ENCODE measurements at regions not wholly inside any gene's neighbourhood (a gene's known extent, or its start where the extent isn't known, plus 50 kb on each side); places are given as distances from the start of the nearest gene placed in this dataset.

DNA sequence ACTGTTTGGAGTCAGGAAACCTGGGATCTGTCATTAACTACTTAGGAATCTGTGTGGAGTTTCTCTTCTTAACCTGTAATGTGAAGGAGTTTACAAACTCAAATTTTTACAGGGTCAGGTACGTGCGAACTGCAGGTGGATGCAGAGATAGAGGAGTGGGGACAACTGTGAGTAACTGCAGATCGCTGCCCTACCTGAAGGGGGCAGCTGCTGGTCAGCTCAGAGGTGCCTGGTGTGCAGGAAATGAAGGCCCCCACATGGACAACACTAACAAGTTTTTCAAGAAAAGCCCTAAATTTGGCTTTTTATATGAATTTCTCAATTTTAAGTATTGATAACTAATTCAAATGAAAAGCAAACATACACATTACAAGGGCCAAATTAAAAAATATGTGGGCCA is 380.0 kb downstream of the REEP3 start:
- no peak for TF ChIP-seq ARNTL (CRISPR knock-in tag; IDR thresholded peaks at IDR 0.05; ENCODE audit: borderline replicate concordance, low read depth)
- TF ChIP-seq OSR1 (CRISPR knock-in tag; IDR thresholded peaks at IDR 0.05) = no peak
- TF ChIP-seq, protein P1, sequence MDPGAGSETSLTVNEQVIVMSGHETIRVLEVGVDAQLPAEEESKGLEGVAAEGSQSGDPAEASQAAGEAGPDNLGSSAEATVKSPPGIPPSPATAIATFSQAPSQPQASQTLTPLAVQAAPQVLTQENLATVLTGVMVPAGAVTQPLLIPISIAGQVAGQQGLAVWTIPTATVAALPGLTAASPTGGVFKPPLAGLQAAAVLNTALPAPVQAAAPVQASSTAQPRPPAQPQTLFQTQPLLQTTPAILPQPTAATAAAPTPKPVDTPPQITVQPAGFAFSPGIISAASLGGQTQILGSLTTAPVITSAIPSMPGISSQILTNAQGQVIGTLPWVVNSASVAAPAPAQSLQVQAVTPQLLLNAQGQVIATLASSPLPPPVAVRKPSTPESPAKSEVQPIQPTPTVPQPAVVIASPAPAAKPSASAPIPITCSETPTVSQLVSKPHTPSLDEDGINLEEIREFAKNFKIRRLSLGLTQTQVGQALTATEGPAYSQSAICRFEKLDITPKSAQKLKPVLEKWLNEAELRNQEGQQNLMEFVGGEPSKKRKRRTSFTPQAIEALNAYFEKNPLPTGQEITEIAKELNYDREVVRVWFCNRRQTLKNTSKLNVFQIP (CRISPR knock-in tag; IDR thresholded peaks at IDR 0.05; ENCODE audit: borderline replicate concordance, low read depth) = no peak
- TF ChIP-seq ESRRG (CRISPR knock-in tag; IDR thresholded peaks at IDR 0.05) = no peak
- TF ChIP-seq ZNF8 (CRISPR knock-in tag; IDR thresholded peaks at IDR 0.05) = no peak
